RWPE1 (cell line): ENCODE measurements at regions not wholly inside any gene's neighbourhood (a gene's known extent, or its start where the extent isn't known, plus 50 kb on each side); places are given as distances from the start of the nearest gene placed in this dataset.

Experiments used
- CTCF ChIA-PET: fragments of 350-600 bp; sonication (Branson Sonifier 250); formaldehyde crosslinking; extraction: SDS; loops from one replicate; lab custom pipeline; 2021; lab: Yijun Ruan, JAX
- POLR2A ChIA-PET: fragments of 400-600 bp; formaldehyde crosslinking; extraction: SDS; loops from one replicate; lab custom pipeline; 2020; ENCODE audit warnings: antibody characterized with exemption; ENCODE audit not compliant: low non-redundant PET; lab: Yijun Ruan, JAX
- DNase-seq: peaks from one replicate; pipeline ENCODE4 v3.0.0; 2012; ENCODE audit warnings: low spot score
- H3K27ac ChIP-seq: fragments of 450-650 bp; 2 replicates; pipeline ENCODE4 v1.5.1; 2017
- CTCF ChIP-seq: fragments of 450-650 bp; conservative IDR thresholded peaks from 2 replicates; pipeline ENCODE4 v1.5.1; 2017; ENCODE audit warnings: low read depth, mild to moderate bottlenecking

- POLR2A ChIA-PET: no interaction called here
- CTCF ChIA-PET: no interaction called here
- no peak for DNase-seq
- H3K27ac ChIP-seq: no peak overlapping the region
- no peak for TF ChIP-seq CTCF
Measured at GRCh38 chr5:126067404-126067803, 355.8 kb upstream of the GRAMD2B start.

GRCh38 chr5:126069329-126069728, 353.9 kb upstream of the GRAMD2B start:
- H3K27ac ChIP-seq: no peak overlapping the region
- no peak for TF ChIP-seq CTCF
- no peak for DNase-seq
- ChIA-PET CTCF (no interaction called here), POLR2A (no interaction called here)

- ChIA-PET CTCF (interaction anchor here (0.7 kb wide), 2 partner anchors 228 to 1032 kb away, joined by 3 to 5 read pairs; no protein-coding TSS in a partner anchor), POLR2A (no interaction called here)
- H3K27ac ChIP-seq: no peak overlapping the region
- no peak for TF ChIP-seq CTCF
- no peak for DNase-seq
Measured at GRCh38 chr5:126070481-126070880, 352.7 kb upstream of the GRAMD2B start.

DNA sequence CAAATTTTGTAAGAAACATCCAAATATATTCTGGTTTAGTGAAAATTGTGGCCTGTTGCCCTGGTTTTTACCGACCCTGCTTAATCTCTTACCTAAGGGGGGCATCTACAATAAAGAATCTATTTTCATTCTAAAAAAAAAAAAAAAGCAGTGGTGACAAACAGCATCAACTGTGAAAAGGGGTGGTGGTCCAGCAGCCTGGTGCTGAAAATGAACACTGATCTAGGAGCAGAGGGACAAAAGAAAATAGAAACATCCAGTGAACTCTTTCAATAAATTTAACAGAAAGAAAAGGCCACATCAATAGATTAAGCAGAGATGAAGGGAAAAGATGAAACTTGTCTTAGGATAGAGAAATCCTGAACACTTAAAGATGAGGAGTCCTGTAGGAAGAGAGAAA, 348.7 kb upstream of the GRAMD2B start:
- no peak for DNase-seq
- H3K27ac ChIP-seq: no peak overlapping the region
- CTCF ChIA-PET: interaction anchor here (0.6 kb wide), 1 partner anchor 20 kb away, joined by 3 read pairs; no protein-coding TSS in a partner anchor
- TF ChIP-seq CTCF: no peak
- POLR2A ChIA-PET: no interaction called here

GRCh38 chr5:126079266-126079665, 343.9 kb upstream of the GRAMD2B start:
- DNase-seq: no peak
- TF ChIP-seq CTCF: no peak
- CTCF ChIA-PET: no interaction called here
- no peak overlapping the region for H3K27ac ChIP-seq
- POLR2A ChIA-PET: no interaction called here

DNA sequence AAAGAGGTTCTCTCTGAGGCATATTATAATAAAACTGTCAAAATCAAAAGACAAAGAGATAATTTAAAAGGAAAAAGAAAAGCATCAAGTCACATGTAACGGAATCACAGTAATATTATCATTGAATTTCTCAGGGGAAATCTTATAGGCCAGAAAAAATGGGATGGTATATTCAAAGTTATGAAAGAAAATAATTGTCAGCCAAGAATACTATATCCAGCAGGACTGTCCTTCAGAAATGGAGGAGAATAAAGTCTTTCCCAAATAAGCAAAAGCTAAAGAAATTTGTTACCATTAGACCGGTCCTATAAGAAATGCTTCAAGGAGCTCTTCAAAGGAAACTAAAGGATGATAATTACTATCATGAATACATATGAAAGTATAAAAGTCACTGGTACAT, 342.0 kb upstream of the GRAMD2B start:
- POLR2A ChIA-PET: no interaction called here
- no peak for TF ChIP-seq CTCF

DNA sequence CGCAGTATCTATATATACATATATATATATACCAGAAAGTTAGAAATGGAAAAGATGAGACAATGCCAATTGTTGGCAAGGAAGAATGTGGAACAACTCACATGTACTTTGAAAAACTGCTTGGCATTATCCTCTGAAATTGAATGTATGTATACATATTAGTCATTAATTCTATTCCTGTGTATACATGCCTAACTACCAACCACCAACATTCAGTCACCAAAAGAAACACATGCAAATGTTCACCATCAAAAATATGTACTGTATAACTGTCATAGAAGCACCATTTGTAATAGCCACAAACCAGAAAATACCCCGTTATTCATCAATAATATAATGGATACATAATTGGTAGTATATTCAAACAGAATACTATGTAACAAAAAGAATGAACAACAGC, 330.2 kb upstream of the GRAMD2B start:
- H3K27ac ChIP-seq: no peak overlapping the region
- TF ChIP-seq CTCF: no peak
- DNase-seq: no peak
- POLR2A ChIA-PET: no interaction called here
- CTCF ChIA-PET: no interaction called here

More for the DNA sequence above, 342.0 kb upstream of the GRAMD2B start:
- CTCF ChIA-PET: no interaction called here
- no peak for DNase-seq
- no peak overlapping the region for H3K27ac ChIP-seq
